ENCODE measurements at regions not wholly inside any gene's neighbourhood (a gene's known extent, or its start where the extent isn't known, plus 50 kb on each side); places are given as distances from the start of the nearest gene placed in this dataset.
"Not testable (repeated sequence)": the region's sequence is repeated elsewhere in the genome, so short reads cannot be mapped to it uniquely, and the experiment has no call there.

GRCh38 chr4:181825564-181825963 is 417.6 kb upstream of the TENM3 start:
- Mint-ChIP-seq H3K4me1 (peaks cover 29% of the 10 kb centered on the region), H3K9me3 (no peaks in the 10 kb centered on the region), H3K36me3 (ENCODE audit: low read depth) (no peaks in the 10 kb centered on the region), H3K4me3 (no peak overlapping the region), H3K27me3 (ENCODE audit: low read depth) (no peaks in the 10 kb centered on the region), H3K27ac (no peak overlapping the region)
- TF ChIP-seq, protein P1, sequence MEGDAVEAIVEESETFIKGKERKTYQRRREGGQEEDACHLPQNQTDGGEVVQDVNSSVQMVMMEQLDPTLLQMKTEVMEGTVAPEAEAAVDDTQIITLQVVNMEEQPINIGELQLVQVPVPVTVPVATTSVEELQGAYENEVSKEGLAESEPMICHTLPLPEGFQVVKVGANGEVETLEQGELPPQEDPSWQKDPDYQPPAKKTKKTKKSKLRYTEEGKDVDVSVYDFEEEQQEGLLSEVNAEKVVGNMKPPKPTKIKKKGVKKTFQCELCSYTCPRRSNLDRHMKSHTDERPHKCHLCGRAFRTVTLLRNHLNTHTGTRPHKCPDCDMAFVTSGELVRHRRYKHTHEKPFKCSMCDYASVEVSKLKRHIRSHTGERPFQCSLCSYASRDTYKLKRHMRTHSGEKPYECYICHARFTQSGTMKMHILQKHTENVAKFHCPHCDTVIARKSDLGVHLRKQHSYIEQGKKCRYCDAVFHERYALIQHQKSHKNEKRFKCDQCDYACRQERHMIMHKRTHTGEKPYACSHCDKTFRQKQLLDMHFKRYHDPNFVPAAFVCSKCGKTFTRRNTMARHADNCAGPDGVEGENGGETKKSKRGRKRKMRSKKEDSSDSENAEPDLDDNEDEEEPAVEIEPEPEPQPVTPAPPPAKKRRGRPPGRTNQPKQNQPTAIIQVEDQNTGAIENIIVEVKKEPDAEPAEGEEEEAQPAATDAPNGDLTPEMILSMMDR (IDR thresholded peaks at IDR 0.05; ENCODE audit: unreplicated experiment in 3 of 3), result no peak

- no peaks in the 10 kb centered on the region for H3K27me3 Mint-ChIP-seq (ENCODE audit: low read depth)
- no peaks in the 10 kb centered on the region for H3K9me3 Mint-ChIP-seq
- no peaks in the 10 kb centered on the region for H3K36me3 Mint-ChIP-seq (ENCODE audit: low read depth)
- TF ChIP-seq, protein P1 (IDR thresholded peaks at IDR 0.05; ENCODE audit: unreplicated experiment in 3 of 3), result no peak
- no peak overlapping the region for H3K4me3 Mint-ChIP-seq
- peaks cover 12% of the 10 kb centered on the region for H3K4me1 Mint-ChIP-seq
- no peak overlapping the region for H3K27ac Mint-ChIP-seq
These were observed 416.0 kb upstream of the TENM3 start for GRCh38 chr4:181827246-181827645.

- Mint-ChIP-seq H3K9me3 (no peaks in the 10 kb centered on the region), H3K4me1 (no peaks in the 10 kb centered on the region), H3K36me3 (ENCODE audit: low read depth) (no peaks in the 10 kb centered on the region), H3K27me3 (ENCODE audit: low read depth) (no peaks in the 10 kb centered on the region), H3K4me3 (no peak overlapping the region), H3K27ac (no peak overlapping the region)
- TF ChIP-seq, protein P1 (IDR thresholded peaks at IDR 0.05; ENCODE audit: unreplicated experiment in 3 of 3), result no peak
These were observed 412.7 kb upstream of the TENM3 start for GRCh38 chr4:181830404-181831035.

- TF ChIP-seq, protein P1 (IDR thresholded peaks at IDR 0.05; ENCODE audit: unreplicated experiment in 3 of 3), result no peak
- H3K4me3 Mint-ChIP-seq, result no peak overlapping the region
- H3K27me3 Mint-ChIP-seq (ENCODE audit: low read depth), result no peaks in the 10 kb centered on the region
- H3K27ac Mint-ChIP-seq, result no peak overlapping the region
- H3K36me3 Mint-ChIP-seq (ENCODE audit: low read depth), result no peaks in the 10 kb centered on the region
- H3K9me3 Mint-ChIP-seq, result no peaks in the 10 kb centered on the region
- no peaks in the 10 kb centered on the region for H3K4me1 Mint-ChIP-seq
These were observed 409.1 kb upstream of the TENM3 start for GRCh38 chr4:181834071-181834470.

DNA sequence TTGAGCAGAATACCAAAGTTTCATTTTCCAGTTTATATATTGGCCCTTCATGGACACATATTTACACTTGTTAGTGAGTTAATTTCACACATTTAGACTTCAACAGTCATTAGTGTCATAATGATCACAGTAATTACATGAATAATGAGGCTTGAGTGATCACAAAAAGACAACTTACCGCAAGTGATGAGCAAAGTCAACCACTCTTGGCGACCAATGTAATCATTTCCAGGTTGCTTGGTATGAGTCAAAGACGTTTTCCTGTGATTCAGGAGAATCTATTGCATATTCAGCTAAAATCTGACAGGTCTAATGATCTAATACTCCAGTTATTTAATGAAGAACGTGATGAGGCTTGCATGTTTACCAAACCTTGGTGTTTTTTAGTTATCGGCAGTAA is 407.9 kb upstream of the TENM3 start:
- H3K27ac Mint-ChIP-seq, result no peak overlapping the region
- TF ChIP-seq, protein P1 (IDR thresholded peaks at IDR 0.05; ENCODE audit: unreplicated experiment in 3 of 3), result no peak
- H3K4me1 Mint-ChIP-seq, result no peaks in the 10 kb centered on the region
- peaks cover 3% of the 10 kb centered on the region for H3K36me3 Mint-ChIP-seq (ENCODE audit: low read depth)
- H3K4me3 Mint-ChIP-seq, result no peak overlapping the region
- no peaks in the 10 kb centered on the region for H3K27me3 Mint-ChIP-seq (ENCODE audit: low read depth)
- H3K9me3 Mint-ChIP-seq, result peaks cover 6% of the 10 kb centered on the region

DNA sequence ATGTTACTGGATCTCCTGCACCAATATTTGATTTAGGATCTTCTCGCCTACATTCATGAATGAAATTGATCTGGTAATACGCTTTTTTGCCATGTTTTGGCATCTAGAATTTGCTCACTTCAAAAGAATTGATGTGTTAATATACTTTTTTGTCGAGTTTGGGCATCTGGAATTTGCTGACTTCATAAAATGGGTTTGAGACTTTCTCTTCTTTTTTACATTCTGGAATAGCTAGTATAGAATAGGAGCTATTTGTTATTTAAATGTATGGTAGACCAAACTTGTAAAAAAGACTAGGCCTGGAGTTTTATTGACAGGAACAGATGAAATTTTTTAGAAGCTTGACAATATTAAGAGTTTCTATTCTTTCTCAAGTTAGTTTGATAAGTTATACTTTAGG is 404.9 kb upstream of the TENM3 start:
- H3K27ac Mint-ChIP-seq, result no peak overlapping the region
- H3K4me3 Mint-ChIP-seq, result no peak overlapping the region
- no peaks in the 10 kb centered on the region for H3K27me3 Mint-ChIP-seq (ENCODE audit: low read depth)
- TF ChIP-seq, protein P1 (IDR thresholded peaks at IDR 0.05; ENCODE audit: unreplicated experiment in 3 of 3), result no peak
- peaks cover 6% of the 10 kb centered on the region for H3K9me3 Mint-ChIP-seq
- H3K4me1 Mint-ChIP-seq, result no peaks in the 10 kb centered on the region
- H3K36me3 Mint-ChIP-seq (ENCODE audit: low read depth), result peaks cover 3% of the 10 kb centered on the region

DNA sequence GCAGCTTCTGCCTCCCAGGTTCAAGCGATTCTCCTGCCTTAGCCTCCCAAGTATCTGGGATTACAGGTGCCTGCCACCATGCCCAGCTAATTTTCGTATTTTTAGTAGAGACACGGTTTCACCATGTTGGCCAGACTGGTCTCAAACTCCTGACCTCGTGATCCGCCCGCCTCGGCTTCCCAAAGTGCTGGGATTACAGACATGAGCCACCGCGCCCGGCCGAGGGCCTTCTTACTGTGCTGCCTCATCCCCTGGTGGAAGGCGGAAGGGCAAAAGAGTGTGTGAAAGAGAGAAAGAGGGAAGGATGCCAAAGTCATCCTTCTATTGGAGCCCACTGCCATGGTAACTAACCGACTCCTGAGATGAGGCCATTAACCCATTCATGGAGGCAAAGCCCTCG is 399.4 kb upstream of the TENM3 start:
- H3K4me1 Mint-ChIP-seq; H3K27me3 Mint-ChIP-seq (ENCODE audit: low read depth); H3K27ac Mint-ChIP-seq; H3K9me3 Mint-ChIP-seq; H3K36me3 Mint-ChIP-seq (ENCODE audit: low read depth); H3K4me3 Mint-ChIP-seq: not testable (repeated sequence)
